ENCODE measurements at regions not wholly inside any gene's neighbourhood (a gene's known extent, or its start where the extent isn't known, plus 50 kb on each side); places are given as distances from the start of the nearest gene placed in this dataset.
A peak's percentile ranks its signal among the peaks of the same experiment; 100 is the strongest.
"Not testable (repeated sequence)": the region's sequence is repeated elsewhere in the genome, so short reads cannot be mapped to it uniquely, and the experiment has no call there.

DNA sequence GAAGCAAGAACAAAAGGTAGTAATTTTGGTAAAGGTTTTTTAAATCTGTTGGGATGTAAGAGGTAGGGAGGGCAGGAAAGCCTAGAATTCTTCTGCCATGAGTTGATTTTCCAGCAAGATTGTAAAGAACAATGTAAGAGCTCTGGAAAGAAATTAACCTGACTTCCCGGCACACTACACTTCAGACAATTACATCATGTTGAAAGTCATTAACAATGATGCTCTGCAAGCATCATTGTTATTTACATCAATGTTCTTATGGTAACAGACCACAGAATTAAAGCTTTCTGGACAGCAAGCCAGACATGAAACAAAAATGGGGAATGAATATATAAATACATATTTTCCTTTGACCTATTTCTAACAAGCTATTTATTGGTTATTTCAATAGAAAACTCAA lies 342.2 kb downstream of the CEP170 start:
- DNase-seq (ENCODE audit: low read depth), result not testable (repeated sequence)

DNA sequence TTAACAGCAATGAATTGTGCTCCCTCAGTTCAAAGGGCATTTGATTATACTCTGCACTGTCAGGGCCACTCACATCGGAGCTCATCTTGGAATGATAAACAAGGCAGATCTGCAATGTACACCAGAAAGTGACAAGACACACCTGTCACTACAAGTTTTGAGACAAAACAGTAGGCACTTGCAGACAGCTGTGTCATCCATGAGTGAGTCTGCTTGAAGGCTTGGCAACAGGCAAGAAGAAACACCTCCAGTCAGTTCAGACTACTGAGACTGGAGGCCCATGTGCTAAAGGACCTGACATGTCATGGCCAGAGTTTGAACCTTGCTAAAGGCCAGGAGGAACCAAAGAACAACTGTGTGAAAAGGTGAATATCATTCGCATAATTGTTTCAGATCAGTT lies 354.5 kb downstream of the CEP170 start:
- DNase-seq (ENCODE audit: low read depth), result not testable (repeated sequence)

DNA sequence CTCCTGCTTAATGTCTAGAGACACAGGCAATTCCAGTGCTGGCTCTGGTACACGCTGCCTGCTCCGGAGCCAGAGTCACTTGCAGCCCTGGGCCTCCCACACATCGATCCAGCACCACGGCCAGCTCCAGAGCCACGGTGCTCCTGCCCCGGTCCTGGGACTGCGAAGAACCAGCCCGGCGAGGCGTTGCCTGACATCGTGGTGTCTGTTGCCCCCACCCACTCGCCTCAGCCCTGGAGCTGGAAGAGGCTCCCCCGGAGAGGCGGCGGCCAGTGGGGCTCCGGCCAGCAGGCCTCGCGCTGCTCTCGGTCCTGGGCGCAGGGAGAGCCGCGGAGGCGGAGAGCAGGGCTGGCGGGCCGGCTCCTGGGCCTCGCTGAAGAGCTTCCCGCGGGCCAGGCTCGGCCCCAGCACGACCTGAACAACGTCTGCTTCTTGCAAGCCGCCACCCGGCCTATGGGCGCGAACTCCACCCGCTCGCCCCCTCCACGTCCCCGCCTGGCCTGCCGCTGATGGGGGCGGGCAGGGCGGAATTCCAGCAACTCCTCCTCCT lies 364.8 kb downstream of the CEP170 start:
- DNase-seq (ENCODE audit: low read depth), result peak; percentile 7

GRCh38 chr1:242886137-242886536 lies 361.6 kb upstream of the PLD5 start:
- no peak for DNase-seq (ENCODE audit: low read depth)

- DNase-seq (ENCODE audit: low read depth), result not testable (repeated sequence)
Observed at GRCh38 chr1:242880022-242880421, 355.5 kb upstream of the PLD5 start.

- no peak for DNase-seq (ENCODE audit: low read depth)
Observed at GRCh38 chr1:242877743-242878142, 353.2 kb upstream of the PLD5 start.

DNA sequence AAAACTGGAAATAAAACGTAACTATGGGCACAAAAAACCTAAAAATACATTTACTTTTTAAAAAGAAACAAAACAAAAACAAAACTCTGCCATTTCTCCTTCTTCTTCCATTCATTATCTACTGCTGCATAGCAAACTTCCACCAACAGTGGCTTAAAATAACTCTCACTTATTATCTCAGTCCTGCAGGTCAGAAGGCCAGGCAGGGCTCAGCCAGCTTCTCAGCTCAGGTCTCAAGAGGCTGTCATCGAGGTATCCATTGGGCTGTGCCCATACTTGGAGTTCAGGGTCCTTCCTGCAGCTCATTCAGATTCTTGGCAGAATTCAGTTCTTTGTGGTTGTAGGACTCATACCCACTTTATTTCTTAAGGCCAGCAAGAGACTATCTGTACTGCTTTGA lies 352.7 kb upstream of the PLD5 start:
- no peak for DNase-seq (ENCODE audit: low read depth)

- no peak for DNase-seq (ENCODE audit: low read depth)
Observed at GRCh38 chr1:242876030-242876429, 351.5 kb upstream of the PLD5 start.

DNA sequence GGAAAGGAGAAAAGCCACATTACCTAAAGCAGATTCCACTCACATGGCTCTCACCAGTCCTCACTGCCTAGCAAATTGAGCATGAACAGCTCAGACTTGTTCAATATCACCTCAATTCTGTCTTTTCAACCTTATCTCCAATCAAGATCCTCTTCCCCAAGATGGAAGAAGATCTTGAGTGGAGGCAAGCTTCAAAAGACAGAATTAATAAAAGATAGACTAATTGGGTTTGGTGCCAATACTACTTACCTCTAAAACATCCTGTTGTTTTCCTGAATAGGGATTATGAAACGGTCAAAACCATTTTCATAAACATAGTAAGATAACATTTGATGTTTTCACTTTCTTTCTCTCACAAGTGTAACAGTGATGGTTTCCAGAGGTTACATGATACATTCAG lies 349.2 kb upstream of the PLD5 start:
- DNase-seq (ENCODE audit: low read depth), result no peak

DNA sequence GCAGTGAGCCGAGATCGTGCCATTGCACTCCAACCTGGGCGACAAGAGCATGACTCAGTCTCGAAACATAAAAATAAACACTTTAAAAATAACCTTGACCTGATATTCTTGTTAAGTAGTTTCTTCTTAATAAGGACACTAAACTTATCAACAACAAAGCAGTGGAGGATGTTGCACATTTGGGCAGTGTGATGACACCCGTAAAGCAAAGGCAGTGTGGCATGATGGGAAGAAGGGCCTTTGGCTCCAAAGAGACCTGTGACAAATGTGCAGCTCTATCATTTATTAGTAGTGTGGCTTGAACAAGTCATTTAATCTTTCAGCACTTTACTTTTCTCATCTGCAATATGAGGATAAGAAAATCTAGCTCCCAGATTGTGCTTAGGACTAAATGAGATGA lies 348.0 kb upstream of the PLD5 start:
- DNase-seq (ENCODE audit: low read depth), result no peak

DNA sequence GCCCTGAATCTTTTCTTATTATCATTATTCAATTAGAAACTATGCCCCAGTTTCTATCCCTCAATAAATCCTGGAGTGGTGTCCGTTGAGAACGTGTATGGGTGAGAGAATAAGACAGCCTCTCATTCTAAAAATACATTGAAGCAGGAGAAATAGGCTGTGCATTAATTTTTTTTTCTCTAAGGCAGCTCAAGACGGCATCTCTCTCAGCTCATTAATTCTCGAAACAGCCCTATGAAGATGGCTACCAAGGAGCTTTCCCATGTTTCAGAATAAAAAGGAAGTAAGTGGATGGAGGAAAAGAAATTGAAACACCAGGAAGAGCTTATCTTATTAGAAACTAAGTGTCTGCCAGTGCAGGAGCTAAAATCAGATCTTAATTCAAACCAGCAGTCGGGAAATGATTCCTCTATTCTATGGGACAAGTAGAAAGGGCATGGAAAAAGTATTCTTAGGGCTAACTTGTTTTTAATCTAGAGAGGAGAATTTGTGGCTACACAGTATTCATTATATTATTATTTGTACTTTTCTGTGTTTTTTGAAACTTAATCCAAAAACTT lies 347.1 kb upstream of the PLD5 start:
- no peak for DNase-seq (ENCODE audit: low read depth)

DNA sequence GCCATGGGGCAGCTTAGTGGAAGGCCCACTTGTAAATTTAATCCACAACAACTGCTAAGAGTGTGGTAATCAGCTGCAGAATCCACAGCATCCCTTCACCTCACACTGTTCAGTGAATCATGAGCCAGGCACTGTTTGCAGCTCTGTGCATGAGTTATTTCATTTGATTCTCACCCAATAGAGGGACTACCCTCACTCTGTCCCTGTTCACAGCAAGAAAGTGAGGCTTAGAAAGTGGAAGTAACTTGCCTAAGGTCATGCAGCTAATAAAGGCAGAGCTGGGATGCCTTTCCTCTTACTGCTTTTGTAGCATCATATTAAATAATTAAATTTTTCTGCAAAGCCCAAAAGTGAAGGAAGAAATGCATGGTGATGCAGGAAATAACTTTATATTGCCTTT lies 346.5 kb upstream of the PLD5 start:
- DNase-seq (ENCODE audit: low read depth), result no peak

DNA sequence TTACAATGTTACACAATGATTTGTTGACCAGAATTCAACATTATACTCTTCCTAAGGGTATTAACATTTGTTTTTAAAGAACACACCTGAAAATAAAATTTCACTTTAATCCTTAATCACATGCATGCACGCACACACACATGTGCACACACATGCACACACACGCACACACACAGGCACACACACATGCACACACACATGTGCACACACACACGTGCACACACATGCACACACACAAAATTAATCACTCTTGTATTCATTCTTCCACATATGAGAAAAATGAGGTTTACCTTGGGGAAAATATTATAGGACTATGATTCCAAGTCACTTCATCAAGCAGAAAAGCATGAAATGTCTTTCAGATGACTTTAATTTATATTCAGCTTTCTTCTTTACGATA lies 331.8 kb upstream of the PLD5 start:
- no peak for DNase-seq (ENCODE audit: low read depth)

DNA sequence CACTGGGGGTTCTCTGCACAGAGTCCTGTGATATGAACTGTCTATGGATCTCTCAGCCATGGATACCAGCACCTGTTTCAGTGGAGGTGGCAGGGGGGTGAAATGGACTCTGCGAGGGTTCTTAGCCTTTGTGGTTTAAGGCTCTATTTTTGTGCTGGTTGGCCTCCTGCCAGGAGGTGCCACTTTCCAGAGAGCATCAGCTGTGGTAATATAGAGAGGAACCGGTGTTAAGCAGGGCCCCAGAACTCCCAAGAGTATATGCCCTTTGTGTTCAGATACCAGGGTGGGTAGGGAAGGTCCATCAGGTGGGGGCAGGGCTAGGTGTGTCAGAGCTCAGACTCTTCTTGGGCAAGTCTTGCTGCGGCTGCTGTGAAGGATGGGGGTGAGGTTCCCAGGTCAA lies 330.0 kb upstream of the PLD5 start:
- no peak for DNase-seq (ENCODE audit: low read depth)

GRCh38 chr1:242847390-242847993 lies 323.0 kb upstream of the PLD5 start:
- peak; percentile 7 for DNase-seq (ENCODE audit: low read depth)

GRCh38 chr1:242842094-242842493 lies 317.6 kb upstream of the PLD5 start:
- DNase-seq (ENCODE audit: low read depth), result no peak

- DNase-seq (ENCODE audit: low read depth), result no peak
Observed at GRCh38 chr1:242839101-242839500, 314.6 kb upstream of the PLD5 start.

DNA sequence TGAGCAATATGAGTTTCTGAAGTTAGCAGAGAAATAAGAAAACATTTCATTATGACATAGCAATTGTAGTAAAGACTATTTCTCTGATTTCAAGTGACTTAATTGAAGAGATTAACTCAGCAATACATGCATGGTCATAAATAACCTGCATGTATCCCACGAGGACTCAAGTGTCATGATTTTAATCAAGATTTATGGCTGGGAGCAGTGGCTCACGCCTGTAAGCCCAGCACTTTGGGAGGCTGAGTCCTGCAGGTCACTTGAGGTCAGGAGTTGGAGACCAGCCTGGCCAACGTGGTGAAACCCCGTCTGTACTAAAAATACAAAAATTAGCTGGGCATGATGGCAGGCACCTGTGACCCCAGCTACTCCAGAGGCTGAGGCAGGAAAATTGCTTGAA lies 311.9 kb upstream of the PLD5 start:
- no peak for DNase-seq (ENCODE audit: low read depth)

DNA sequence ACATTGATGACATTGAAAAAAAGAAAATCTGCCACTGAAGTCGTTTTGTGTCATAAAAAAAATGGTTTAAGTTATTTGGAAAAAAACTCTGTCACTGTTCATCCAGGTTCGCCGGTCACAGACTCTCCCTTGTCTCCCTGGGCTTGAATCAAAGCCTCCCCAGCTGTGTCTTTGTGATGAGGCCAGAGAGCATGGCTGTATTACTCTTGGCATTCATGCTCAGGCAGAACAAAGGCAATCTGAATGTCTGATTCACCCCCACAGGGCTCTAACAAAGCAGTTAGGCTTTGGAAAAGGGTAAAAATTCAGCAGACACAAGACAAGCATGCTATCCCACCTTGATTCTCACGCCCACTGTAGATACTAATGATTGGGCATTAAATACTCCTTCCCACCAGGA lies 304.3 kb upstream of the PLD5 start:
- no peak for DNase-seq (ENCODE audit: low read depth)

GRCh38 chr1:242828199-242828598 lies 303.7 kb upstream of the PLD5 start:
- no peak for DNase-seq (ENCODE audit: low read depth)

DNA sequence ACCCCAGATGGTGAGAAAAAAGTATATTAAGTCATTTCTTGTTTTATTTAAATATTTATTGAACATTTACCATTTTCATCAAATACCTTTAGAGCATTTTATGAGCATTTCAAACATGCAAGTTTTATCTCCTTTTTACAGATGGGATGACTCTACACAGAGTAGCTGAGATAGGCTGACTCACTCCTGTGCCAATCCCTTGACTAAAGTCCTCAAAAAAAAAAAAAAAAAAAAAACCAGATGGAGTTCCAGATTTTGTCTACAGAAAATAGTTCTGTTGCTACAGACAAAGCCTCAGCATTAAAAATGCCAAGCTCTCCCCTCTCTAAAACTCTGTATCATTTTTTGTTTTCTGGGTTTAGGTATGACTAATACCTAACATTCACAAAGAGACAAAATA lies 303.0 kb upstream of the PLD5 start:
- no peak for DNase-seq (ENCODE audit: low read depth)

DNA sequence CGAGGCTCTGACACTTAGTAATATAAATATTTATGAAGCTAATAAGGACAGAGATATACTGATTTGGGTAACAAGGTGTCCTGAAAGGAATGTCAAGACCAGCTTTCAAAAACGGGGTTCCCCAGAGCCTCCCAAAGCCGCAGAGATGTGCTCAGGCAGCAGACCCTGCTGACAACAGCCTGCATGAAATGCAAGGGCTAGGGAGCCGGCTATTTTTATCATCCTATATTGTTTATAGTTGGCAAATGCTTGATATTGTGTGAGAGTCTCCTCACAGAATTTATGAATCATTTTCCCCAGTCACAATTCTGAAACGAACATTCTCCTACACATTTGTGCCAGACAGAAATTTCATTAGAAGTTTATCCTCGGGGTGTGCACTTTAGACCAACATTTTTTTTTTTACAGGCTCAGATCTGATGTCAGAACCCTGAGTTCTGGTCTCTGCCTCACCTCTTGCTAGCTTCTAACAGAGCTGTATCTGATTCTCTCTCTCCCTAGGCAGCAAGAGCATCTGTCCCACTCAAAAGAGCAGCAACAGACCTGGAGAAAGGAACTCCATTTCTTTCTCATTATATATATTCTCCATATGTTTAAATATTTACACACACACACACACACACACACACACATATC lies 302.3 kb upstream of the PLD5 start:
- DNase-seq (ENCODE audit: low read depth), result no peak

DNA sequence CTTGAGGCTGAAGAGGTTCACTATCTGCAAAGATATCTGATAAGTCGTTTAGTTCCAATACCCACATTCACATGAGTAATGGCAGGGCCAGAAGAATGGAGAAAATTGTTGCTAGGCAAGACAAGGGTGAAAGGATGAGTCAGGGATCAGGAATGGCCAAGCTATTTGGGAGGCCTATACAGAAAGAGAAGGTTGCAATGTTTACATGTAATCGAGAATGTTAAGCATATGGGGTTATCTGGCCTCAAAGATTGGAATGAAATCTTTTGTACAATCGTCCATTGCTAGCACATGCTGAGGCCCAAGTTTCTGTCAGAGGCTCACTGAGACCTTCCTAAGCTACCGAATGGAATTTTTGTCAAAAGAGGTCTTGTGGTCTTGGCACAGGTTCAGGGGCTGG lies 299.9 kb upstream of the PLD5 start:
- DNase-seq (ENCODE audit: low read depth), result peak; percentile 39
